HepG2 (cell line): ENCODE measurements at regions not wholly inside any gene's neighbourhood (a gene's known extent, or its start where the extent isn't known, plus 50 kb on each side); places are given as distances from the start of the nearest gene placed in this dataset.
"Not testable (repeated sequence)": the region's sequence is repeated elsewhere in the genome, so short reads cannot be mapped to it uniquely, and the experiment has no call there.

Source experiments
- ATAC-seq: fragments of 200-7000 bp; cut with Tn5 transposase; 3 replicates; pipeline ENCODE4 v1.9.1; 2020; ENCODE audit warnings: mild to moderate bottlenecking, moderate library complexity
- BruUV-seq: library from RNA; stranded (reverse); fragments of 400-500 nt; replicated peaks from 2 replicates; lab custom pipeline; 2021; lab: Mats Ljungman, UMichigan
- CTCF ChIA-PET: fragments of 300-600 bp; formaldehyde crosslinking; extraction: SDS; loops from one replicate; lab custom pipeline; 2021; ENCODE audit warnings: low total read pairs, inconsistent platforms, low intra/inter-chr PET ratio; lab: Yijun Ruan, JAX
- POLR2A ChIA-PET: fragments of 350-600 bp; sonication (Branson Sonifier 250); formaldehyde crosslinking; loops from one replicate; lab custom pipeline; 2020; ENCODE audit warnings: antibody characterized with exemption, inconsistent platforms; lab: Yijun Ruan, JAX
- DNase-seq: peaks from one replicate; pipeline ENCODE4 v3.0.0-alpha.2; 2015; ENCODE audit warnings: low spot score
- FAIRE-seq: peaks from 3 replicates; lab custom pipeline; 2011; peaks lifted over from hg19 to GRCh38; lab: Jason Lieb, UNC
- H2AFZ ChIP-seq: one replicate; pipeline ENCODE4 v1.6.1; 2011; ENCODE audit warnings: low read length, inconsistent platforms
- H3K27ac ChIP-seq: fragments of 300-600 bp; 3 replicates; pipeline ENCODE4 v1.8.0; 2011; ENCODE audit warnings: mixed run types, mild to moderate bottlenecking, mixed read lengths, low read length, inconsistent platforms; ENCODE audit not compliant: insufficient read depth; ENCODE audit errors: extremely low read length
- H3K27me3 ChIP-seq, 2 experiments: fragments of 200-600 bp in 1 of 2; 2 replicates in 1 of 2; 3 replicates in 1 of 2; pipeline versions ENCODE4 v1.6.0 to v1.8.0; 2011; ENCODE audit warnings: low read length in 2 of 2, mild to moderate bottlenecking in 2 of 2, moderate library complexity in 2 of 2, inconsistent platforms in 1 of 2; ENCODE audit not compliant: insufficient read depth in 2 of 2, control insufficient read depth in 1 of 2
- H3K36me3 ChIP-seq, 2 experiments: fragments of 200-600 bp in 1 of 2; replicated peaks in 1 of 2; 2 replicates in 1 of 2; 3 replicates in 1 of 2; pipeline versions ENCODE4 v1.5.1 to v1.8.0; 2011; ENCODE audit warnings: low read length in 2 of 2, inconsistent platforms in 1 of 2; ENCODE audit not compliant: insufficient read depth in 2 of 2, control insufficient read depth in 1 of 2
- H3K4me1 ChIP-seq: 2 replicates; pipeline ENCODE4 v1.5.1; 2012; ENCODE audit warnings: low read length, inconsistent platforms; ENCODE audit not compliant: insufficient read depth
- H3K4me2 ChIP-seq: 2 replicates; pipeline ENCODE4 v1.6.0; 2011; ENCODE audit warnings: low read depth, low read length, inconsistent platforms
- H3K4me3 ChIP-seq, 3 experiments: fragments of 200-600 bp in 1 of 3; sonication (generic), shearing (Covaris generic) in 1 of 3; replicated peaks in 1 of 3; 2 replicates each; pipeline ENCODE4 v1.5.1; 2011 to 2016; ENCODE audit warnings: low read length in 3 of 3, inconsistent platforms in 2 of 3, low read depth in 2 of 3, mild to moderate bottlenecking in 2 of 3, control low read depth in 1 of 3, mixed read lengths in 1 of 3; ENCODE audit not compliant: insufficient read depth in 1 of 3
- H3K79me2 ChIP-seq: one replicate; pipeline ENCODE4 v1.6.1; 2011; ENCODE audit warnings: low read length, inconsistent platforms; ENCODE audit not compliant: insufficient read depth
- H3K9ac ChIP-seq: 2 replicates; pipeline ENCODE4 v1.6.0; 2011; ENCODE audit warnings: mild to moderate bottlenecking, low read depth, low read length, inconsistent platforms; ENCODE audit not compliant: insufficient read depth
- H3K9me3 ChIP-seq: 2 replicates; pipeline ENCODE4 v1.5.1; 2012; ENCODE audit warnings: mild to moderate bottlenecking, low read length
- H4K20me1 ChIP-seq: 2 replicates; pipeline ENCODE4 v1.6.0; 2011; ENCODE audit warnings: inconsistent platforms, mild to moderate bottlenecking, low read length, moderate library complexity; ENCODE audit not compliant: insufficient read depth
- KAT7 ChIP-seq: IDR thresholded peaks from 2 replicates; pipeline ENCODE4 v1.6.1; 2018; ENCODE audit warnings: borderline replicate concordance, missing compliant biosample characterization
- KDM5B ChIP-seq: sonication (generic); formaldehyde crosslinking; IDR thresholded peaks from 2 replicates; pipeline ENCODE4 v1.4.0; 2020; ENCODE audit warnings: missing genetic modification reagents, mild to moderate bottlenecking, borderline replicate concordance
- NR2F6 ChIP-seq, 2 experiments: IDR thresholded peaks; 2 replicates each; pipeline ENCODE4 v1.6.1; 2016; ENCODE audit warnings: antibody characterized with exemption in 1 of 2, mild to moderate bottlenecking in 1 of 2
- PAF1 ChIP-seq: IDR thresholded peaks from 2 replicates; pipeline ENCODE4 v1.6.1; 2016; ENCODE audit warnings: missing genetic modification reagents, missing compliant biosample characterization
- SIX4 ChIP-seq: sonication (generic); formaldehyde crosslinking; IDR thresholded peaks from 2 replicates; pipeline ENCODE4 v1.4.0; 2020; ENCODE audit warnings: missing genetic modification reagents
- SNAI1 ChIP-seq: sonication (generic); formaldehyde crosslinking; IDR thresholded peaks from 2 replicates; pipeline ENCODE4 v1.5.0; 2020; ENCODE audit warnings: mild to moderate bottlenecking, missing genetic modification reagents, borderline replicate concordance
- SNAPC2 ChIP-seq: sonication (generic); formaldehyde crosslinking; IDR thresholded peaks from 2 replicates; pipeline ENCODE4 v1.8.1; 2022; ENCODE audit warnings: mild to moderate bottlenecking, missing genetic modification reagents
- TGIF2 ChIP-seq: IDR thresholded peaks from 2 replicates; pipeline ENCODE4 v1.6.1; 2016; ENCODE audit warnings: control low read depth, missing compliant biosample characterization
- YEATS2 ChIP-seq: sonication (generic); formaldehyde crosslinking; IDR thresholded peaks from 2 replicates; pipeline ENCODE4 v1.4.0; 2020; ENCODE audit warnings: missing genetic modification reagents, borderline replicate concordance
- ZNF678 ChIP-seq: sonication (generic); formaldehyde crosslinking; IDR thresholded peaks from 2 replicates; pipeline ENCODE4 v1.4.0; 2020; ENCODE audit warnings: mild to moderate bottlenecking, missing genetic modification reagents
- ZNF713 ChIP-seq: sonication (generic); formaldehyde crosslinking; IDR thresholded peaks from 2 replicates; pipeline ENCODE4 v1.4.0; 2020; ENCODE audit warnings: mild to moderate bottlenecking, missing genetic modification reagents
- WGBS: methylation state at CpG from one replicate; pipeline ENCODE4 v1.1.6; 2017; ENCODE audit warnings: low lambda C conversion rate; 5-methylcytosine and 5-hydroxymethylcytosine counted together
- in situ Hi-C: cut with HindIII; loops from 2 replicates; pipeline ENCODE4 v1.10.0; 2017; ENCODE audit warnings: low pct_unique_long_range_greater_than_20kb; ENCODE audit not compliant: extremely low pct_ligation_motif_present
- intact Hi-C: fragments of 100-400 bp; cut with micrococcal nuclease; formaldehyde crosslinking; loops from one replicate; pipeline ENCODE4 v1.10.0; 2022; ENCODE audit not compliant: unreplicated experiment
- TF ChIP-seq, protein P1 (sequence below): sonication (generic); IDR thresholded peaks from 2 replicates; pipeline ENCODE4 v1.6.1; 2016; ENCODE audit warnings: low read depth, borderline replicate concordance

DNA sequence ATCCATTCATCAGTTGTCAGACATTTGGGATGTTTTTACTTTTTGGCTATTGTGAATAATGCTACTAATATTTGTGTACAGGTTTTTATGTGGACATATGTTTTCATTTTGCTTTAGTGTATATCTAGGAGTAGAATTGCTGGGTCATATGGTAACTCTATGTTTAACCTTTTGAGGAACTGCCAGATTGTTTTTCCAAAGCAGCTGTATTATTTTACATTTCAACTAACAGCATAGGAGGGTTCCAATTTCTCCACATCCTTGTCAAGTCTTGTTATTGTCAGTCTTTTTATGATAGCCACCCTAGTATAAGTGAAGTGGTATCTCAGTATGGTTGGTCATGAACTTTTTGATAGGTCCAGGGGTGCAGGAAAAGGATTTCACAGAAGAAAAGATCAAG is 114.5 kb upstream of the FAM9C start:
- Histone ChIP-seq H3K9ac (no peak overlapping the region), H3K4me1 (0 out of 2 replicates have a peak, but pooled peaks cover 6% of the 10 kb centered on the region), H3K4me3 (no peak overlapping the region), H3K27ac (no peak overlapping the region), H3K27me3 (no peaks in the 10 kb centered on the region), H2AFZ (no peak overlapping the region), H3K36me3 (no peaks in the 10 kb centered on the region), H3K9me3 (no peaks in the 10 kb centered on the region), H4K20me1 (no peaks in the 10 kb centered on the region), H3K79me2 (no peaks in the 10 kb centered on the region), H3K4me2 (no peak overlapping the region)
- ATAC-seq (no peak), DNase-seq (no peak), FAIRE-seq (no peak)
- ChIA-PET POLR2A (no interaction called here), CTCF (no interaction called here)
- BruUV-seq, result no TSS peak
- in situ Hi-C loops, result no loop called here
- TF ChIP-seq TGIF2 (CRISPR knock-in tag), result no peak
- TF ChIP-seq ZNF678 (CRISPR knock-in tag), result no peak
- no peak for TF ChIP-seq SIX4 (CRISPR knock-in tag)
- TF ChIP-seq, protein P1, sequence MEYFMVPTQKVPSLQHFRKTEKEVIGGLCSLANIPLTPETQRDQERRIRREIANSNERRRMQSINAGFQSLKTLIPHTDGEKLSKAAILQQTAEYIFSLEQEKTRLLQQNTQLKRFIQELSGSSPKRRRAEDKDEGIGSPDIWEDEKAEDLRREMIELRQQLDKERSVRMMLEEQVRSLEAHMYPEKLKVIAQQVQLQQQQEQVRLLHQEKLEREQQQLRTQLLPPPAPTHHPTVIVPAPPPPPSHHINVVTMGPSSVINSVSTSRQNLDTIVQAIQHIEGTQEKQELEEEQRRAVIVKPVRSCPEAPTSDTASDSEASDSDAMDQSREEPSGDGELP, result no peak
- no peak for TF ChIP-seq SNAI1 (CRISPR knock-in tag)
- no peak for TF ChIP-seq KDM5B
- no peak for TF ChIP-seq KAT7 (CRISPR knock-in tag)
- TF ChIP-seq YEATS2 (CRISPR knock-in tag), result no peak
- TF ChIP-seq PAF1 (CRISPR knock-in tag), result no peak
- no peak for TF ChIP-seq SNAPC2 (CRISPR knock-in tag)
- no peak for TF ChIP-seq ZNF713 (CRISPR knock-in tag)
- TF ChIP-seq NR2F6 (IDR thresholded peaks at IDR 0.05), result no peak
- no peak for TF ChIP-seq NR2F6 (CRISPR knock-in tag; IDR thresholded peaks at IDR 0.05)
- intact Hi-C loops, result no loop called here

DNA sequence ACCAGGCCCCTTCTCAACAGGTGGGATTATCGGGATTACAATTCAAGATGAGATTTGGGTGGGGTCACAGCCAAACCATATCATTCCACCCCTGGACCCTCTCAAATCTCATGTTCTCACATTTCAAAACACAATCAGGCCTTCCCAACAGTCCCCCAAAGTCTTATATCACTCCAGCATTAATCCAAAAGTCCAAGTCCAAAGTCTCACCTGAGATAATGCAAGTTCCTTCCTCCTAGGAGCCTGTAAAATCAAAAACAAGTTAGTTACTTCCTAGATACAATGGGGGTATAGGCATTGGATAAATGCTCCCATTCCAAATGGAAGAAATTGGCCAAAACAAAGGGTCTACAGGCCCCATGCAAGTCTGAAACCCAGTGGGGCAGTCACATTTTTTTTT is 111.1 kb upstream of the FAM9C start:
- CTCF ChIA-PET, H4K20me1 ChIP-seq, ATAC-seq, H3K79me2 ChIP-seq, FAIRE-seq, DNase-seq, in situ Hi-C loops, H3K27me3 ChIP-seq, H2AFZ ChIP-seq, POLR2A ChIA-PET, BruUV-seq, H3K9ac ChIP-seq, H3K4me3 ChIP-seq, H3K9me3 ChIP-seq, H3K4me2 ChIP-seq, intact Hi-C loops, H3K27ac ChIP-seq, H3K36me3 ChIP-seq, H3K4me1 ChIP-seq: not testable (repeated sequence)
- WGBS, result 67% methylated on average over 1 of the region's 1 CpG
